NCI-H1694 treated with DMSO at 0.1 percent for 48 hours (cell line): ENCODE measurements at regions not wholly inside any gene's neighbourhood (a gene's known extent, or its start where the extent isn't known, plus 50 kb on each side); places are given as distances from the start of the nearest gene placed in this dataset.
"Not testable (repeated sequence)": the region's sequence is repeated elsewhere in the genome, so short reads cannot be mapped to it uniquely, and the experiment has no call there.

ENCODE experiments used
- DNase-seq: peaks from one replicate; lab custom pipeline; 2025; lab: John Stamatoyannopoulos, UW

DNA sequence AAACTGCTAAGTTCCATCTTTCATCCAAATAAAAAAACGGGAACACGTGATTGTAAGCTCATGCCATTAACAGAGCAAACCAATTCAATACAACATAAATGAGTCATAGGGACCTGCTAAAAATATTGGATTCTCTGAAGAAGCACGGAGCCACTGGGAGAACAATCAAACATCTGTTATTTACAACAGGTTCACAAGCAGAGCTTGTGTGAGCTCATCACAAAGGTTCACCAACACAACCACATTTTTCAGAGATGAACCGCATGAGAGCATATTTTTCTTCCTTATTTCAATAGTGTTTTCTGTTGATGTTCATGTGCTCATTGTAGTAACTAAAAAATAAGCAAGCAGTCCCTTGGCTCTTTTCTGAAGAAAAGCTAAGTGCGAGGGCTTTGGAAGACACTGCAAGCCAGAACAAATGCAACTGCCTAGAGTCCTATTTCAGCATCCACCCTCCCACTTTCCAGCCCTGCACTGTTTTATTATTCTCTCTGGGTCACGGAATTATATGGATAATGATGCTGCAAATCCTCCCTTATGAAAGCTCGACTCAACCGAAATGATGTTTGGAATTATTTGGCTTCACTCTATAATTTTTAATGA is 545.8 kb downstream of the LIG4 start:
- DNase-seq = peak; percentile 82

DNA sequence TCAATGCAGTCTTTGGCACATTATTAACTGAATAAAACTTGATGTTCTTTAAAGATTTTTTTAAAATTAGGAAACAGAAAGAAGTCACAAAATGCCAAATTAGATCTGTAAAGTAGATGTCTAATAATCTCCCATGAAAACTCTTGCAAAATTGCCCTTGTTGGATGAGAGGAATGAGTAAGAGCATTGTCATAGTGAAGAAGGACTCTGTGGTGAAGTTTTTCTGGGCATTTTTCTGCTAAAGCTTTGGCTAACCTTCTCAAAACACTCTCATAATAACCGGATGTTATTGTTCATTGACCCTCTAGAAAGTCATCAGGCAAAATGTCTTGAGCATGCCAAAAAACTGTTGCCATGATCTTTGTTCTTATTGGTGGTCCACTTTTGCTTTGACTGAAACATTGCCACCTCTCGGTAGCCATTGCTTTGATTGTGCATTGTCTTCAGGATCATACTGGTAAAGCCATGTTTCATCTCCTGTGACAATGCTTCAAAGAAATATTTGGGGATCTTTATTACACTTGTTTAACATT is 549.3 kb downstream of the LIG4 start:
- no peak for DNase-seq

DNA sequence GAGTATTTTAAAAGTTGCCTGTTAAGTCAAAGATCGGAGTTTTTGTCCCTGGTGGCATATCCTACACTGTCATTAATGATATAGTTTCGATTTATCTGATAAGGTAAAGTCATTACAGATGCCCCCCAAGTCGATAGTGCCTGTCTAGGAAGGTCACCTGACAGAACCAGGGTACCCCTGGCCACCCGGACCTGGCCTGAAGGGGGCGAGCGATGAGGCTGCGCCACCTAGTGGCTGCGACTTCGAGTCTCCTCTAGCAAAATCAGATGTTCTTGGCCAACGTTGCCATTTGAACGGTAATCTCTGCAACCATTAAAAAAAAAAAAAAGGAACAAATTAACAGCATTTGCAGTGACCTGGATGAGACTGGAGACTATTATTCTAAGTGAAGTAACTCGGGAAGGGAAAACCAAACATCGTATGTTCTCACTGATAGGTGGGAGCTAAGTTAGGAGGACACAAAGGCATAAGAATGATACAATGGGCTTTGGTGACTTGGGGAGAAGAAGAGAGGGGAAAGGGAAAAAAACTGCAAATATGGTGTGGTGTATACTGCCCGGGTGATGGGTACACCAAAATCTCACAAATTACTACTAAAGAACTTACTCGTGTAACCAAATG is 565.1 kb downstream of the LIG4 start:
- DNase-seq = no peak

DNA sequence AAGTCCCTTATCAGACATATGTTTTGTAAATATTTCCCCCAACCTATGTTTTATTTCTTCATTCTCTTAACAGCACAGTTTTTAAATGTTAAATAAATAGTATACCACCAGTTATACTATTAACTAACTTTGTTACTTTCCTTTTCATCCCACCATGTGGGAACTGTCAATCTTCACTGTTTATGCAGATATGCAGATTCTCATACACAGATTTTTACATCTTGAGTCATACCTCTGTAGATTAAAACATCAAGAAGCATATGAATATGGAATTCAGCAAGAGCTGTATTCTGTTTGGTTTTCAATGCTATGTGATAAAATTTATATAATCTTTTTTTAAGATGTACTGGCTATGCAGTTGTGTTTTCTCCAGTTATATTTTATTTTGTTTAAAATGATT is 566.3 kb downstream of the LIG4 start:
- no peak for DNase-seq

DNA sequence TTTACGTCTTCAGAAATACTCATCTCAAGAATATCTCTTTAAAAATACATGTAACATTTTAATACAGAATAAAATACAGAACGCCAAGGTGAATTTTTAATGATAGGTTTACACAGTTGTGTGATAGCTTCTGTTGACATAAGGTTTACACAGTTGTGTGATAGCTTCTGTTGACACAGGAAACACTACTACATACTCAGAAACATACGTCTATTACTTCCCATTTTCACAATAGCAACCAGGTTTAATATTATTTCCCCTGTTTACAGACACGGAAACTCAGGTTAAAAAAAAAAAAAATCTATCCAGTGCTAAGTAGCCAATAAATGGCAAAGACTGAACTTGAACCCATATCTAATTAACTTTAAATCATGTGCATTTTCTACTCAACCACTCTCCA is 571.2 kb downstream of the LIG4 start:
- DNase-seq = no peak

DNA sequence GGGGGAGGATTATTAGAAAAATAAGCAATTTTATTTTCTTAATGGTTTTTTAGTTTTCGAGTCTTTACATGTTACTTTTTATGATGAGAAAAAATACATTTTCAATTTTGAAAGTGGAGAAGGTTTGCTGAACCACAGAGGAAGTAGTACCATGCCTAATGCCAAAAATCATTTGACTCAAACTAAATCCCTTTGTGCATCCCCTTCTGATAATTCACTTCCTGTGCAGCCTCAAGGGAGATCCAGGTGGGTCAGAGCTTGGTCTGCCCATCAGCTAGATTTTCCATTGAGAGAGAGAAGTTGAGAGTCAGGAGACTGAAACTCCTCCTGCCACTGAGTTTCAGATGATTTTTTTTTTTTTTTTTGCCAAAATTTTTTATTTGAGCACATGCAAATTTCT is 571.7 kb downstream of the LIG4 start:
- no peak for DNase-seq

DNA sequence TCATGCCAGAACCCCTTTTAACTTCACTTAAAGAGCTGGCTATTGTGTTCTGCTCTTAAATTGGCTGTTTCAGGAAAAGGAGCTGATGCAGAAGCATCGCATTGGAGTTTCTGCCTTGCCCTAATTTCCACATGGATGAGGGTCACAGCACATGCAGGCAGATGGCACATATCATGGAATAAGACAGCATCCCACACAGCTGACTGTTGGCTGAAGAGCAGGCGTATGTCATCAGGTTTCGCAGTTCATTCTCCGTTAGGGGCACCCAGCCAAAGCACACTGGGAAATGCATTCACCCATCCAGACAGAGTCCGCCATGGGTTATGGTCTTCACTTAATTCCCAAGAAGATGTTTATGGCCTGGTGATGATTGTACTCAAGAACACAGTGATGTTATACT is 572.5 kb downstream of the LIG4 start:
- DNase-seq = peak; percentile 97

DNA sequence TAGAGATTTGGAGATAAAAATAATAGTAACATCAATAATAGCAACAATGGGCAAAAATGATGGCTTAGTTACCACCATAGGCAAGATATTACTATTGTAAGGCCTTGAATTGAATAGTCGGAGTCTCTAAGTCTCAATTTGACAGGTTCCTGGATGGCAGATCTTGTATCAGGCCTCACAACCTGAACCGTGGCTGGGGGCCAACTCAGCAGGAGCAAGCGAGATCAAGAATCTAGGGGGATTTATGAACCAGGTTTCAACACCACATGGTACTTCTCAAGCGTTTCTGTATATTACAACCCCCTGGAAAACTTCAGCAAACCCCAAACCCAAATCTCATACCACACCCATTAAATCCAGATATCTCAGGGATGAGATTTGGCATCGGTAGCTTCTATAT is 573.8 kb downstream of the LIG4 start:
- no peak for DNase-seq

DNA sequence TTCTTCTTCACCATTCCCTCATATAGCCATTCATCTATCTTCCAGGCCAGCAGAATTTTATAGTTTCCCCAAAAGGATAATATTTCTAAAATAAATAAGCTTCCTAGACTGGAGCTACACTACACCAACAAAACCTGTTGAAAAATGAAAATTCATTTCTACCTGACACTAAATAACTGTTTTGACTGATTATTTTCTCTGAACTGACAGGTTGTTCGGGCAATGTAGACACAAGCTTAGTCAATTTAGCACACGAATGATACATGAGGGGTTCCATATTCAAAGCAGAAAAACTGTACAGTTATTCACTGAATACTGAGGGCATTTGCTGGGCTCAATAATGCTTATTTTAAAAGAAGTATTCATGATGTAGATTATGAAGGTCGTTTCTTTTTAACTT is 589.7 kb downstream of the LIG4 start:
- no peak for DNase-seq

DNA sequence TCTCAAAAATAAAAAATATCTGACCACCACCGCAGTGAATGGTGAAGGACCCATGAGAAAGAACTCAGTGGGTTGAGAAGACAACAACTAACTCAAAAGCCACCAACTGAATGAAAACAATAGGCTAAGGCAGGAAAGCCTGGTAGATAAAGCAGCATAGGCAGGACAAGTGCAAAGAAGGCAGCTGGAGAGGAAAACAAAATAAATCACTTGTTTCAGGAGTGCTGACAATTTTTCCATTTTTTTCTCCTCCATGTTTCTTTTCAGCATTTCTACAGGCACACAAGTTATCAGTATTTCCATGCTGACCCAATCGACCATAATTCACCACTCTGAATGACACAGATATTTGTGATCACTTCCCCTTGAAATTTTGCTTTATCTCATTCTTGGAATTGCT is 597.8 kb downstream of the LIG4 start:
- DNase-seq = no peak

DNA sequence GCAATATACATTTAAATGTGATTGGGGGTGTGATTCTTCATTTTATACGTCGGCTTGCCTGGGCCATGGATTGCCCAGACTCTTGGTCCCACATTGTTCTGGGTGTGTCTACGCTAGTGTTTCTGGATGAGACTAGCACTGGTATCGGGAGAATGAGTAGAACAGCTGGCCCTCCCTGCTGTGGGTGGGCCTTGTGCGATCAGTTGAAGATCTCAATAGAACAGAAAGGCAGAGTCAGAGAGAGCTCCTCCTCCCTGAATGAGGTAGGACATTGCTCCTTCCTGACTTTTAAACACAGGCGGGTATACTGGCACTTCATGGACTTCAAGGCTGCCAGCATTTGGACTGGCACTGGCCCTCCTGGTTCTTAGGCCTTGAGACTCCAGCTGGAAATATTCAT is 603.0 kb downstream of the LIG4 start:
- no peak for DNase-seq

DNA sequence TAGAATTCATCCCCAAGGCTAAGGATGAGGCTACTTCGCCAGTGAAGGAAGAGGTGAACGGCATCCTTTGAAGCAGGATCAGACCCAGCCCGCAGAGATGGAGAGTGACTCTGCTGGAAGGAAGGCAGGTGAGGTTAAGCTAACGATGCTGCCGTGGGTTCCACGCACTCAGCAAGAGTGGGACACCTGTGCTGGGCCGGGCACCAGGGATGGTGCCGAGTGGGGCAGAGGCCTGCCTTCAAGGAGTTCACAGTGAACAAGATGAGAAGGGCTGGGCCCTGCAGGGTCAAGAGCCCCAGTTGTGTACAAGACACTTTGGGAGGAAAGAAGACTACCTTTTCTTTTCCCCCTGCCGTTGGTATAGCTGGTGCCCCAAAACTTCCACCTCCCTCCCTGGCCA is 606.6 kb downstream of the LIG4 start:
- DNase-seq = no peak

DNA sequence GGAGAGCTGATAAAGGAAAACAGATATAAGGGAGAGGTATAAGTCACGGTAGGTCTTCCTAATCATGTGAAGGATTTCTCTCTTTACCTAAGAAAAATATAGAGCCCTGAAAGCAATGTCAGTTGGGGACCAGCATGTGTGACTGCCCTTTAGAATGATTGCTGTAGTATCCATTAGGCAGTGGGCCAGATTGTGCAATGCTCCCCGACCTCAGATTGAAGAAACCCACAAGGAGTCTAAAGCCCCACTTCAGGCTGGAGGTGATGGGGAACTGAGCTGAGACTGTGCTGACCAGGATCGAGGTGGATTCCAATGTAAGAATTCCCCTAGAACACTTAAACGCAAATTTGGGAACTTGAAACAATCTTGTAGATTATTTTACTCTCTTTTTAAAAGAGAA is 614.4 kb downstream of the LIG4 start:
- DNase-seq = no peak

DNA sequence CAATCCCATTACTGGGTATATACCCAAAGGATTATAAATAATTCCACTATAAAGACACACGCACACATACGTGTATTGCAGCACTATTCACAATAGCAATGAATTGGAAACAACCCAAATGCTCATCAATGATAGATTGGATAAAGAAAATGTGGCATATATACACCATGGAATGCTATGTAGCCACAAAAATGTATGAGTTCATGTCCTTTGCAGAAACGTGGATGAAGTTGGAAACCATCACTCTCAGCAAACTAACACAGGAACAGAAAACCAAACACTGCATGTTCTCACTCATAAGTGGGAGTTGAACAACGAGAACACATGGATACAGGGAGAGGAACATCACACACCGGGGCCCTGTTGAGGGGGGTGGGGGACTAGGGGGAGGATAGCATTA is 619.0 kb downstream of the LIG4 start:
- DNase-seq = not testable (repeated sequence)

DNA sequence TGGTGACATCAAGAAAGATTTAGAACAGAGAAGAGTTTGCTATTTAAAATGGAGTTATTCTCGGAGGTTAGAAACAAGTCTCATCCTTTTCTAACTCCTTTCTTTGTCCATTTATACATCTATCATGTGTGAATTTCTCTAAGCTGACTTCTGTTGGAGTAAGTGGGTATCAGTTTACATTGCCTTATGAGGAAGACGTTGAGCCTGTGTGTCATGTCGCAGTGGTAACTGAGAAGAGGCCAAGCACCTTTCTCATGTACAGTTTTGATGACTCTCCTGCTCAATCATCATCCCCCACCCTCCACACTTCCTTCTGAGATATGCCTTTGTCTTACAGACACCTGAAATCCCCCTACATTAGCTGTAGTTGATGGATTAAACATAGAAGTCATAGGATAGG is 624.8 kb downstream of the LIG4 start:
- no peak for DNase-seq

DNA sequence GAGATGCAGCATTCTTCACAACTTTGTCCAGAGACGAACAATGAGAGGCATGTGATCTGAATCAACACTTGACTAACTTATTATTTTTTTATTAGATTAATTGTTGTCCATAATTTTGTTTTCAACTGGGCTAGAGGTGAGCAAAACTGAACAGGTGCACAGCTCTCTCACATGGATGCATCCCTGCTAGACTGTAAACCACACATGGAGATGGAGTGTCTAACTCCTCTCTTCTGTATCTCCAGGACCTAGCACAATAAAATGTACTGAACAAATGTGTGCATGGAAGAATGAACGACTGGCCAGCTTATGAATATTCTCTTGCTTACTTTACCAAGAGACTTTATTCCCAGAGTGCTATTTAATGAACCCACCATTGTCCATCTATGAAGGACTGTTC is 627.7 kb downstream of the LIG4 start:
- peak; percentile 10 for DNase-seq

DNA sequence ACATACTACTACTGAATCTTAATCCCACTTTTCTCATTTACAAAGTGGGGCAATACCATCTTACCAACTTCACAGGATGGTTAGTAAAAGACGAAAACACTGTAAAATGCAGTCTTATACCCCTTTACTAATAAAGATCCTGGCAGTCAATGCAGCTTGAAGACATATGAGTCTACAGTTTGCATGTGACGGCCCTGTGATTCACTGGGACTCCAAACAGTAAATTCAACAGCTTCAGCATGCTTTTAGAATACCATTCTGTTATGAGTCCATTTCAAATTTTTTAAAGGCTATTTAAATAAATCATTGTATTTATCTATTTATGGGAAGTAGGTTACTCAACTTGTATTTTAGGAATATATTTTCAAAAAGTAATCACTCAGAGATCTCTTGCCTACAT is 629.1 kb downstream of the LIG4 start:
- DNase-seq = peak; percentile 42

DNA sequence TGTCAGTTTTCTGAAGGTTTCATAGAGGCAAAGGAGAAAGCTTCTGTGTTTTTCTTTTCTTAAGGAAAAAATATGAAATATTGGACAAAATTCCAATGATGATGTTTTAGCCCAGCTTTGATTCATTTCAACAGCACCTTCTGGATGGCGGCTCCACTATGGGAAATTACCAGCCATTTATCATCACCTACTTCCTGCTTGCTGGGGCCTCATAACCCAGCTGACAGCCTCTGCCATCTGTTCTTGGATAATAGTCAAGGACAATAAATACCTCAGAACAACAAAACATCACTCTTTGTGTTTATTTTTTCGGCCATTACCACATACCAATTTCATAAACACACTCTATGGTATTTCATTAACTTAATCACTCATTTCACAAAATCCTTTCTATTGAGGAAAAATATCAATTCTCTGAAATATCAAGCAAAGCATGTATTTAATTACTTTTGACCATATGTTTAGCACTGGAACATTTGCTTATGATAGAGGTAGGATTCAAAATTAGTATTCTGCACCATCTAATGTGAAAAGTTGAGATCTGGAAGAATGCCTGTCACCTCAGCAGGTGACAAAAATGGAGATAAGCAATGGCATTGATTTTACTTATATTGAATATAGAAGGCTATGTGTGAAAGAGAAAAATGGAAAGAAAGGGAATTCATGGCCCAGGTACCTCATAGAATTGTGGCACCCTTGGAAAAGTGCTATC is 629.7 kb downstream of the LIG4 start:
- DNase-seq = peak; percentile 88

DNA sequence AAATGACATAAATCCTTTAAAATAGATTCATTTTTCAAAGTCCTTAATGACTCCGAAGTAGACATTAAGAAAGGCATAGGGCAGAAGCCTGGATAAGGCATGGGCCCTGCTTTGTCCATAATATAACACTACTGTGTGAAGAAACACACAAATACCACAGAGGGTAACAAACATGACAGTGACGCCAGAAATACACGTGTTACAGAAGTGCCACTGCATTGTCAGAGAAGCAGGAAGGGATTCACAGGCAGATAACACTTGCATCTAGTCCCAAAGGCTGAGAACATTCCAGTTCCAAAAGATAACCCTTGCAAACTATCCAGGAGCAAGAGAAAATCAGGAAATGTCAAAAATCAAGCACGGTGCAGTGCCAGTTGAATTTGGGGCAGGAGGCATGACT is 633.2 kb downstream of the LIG4 start:
- DNase-seq = no peak

DNA sequence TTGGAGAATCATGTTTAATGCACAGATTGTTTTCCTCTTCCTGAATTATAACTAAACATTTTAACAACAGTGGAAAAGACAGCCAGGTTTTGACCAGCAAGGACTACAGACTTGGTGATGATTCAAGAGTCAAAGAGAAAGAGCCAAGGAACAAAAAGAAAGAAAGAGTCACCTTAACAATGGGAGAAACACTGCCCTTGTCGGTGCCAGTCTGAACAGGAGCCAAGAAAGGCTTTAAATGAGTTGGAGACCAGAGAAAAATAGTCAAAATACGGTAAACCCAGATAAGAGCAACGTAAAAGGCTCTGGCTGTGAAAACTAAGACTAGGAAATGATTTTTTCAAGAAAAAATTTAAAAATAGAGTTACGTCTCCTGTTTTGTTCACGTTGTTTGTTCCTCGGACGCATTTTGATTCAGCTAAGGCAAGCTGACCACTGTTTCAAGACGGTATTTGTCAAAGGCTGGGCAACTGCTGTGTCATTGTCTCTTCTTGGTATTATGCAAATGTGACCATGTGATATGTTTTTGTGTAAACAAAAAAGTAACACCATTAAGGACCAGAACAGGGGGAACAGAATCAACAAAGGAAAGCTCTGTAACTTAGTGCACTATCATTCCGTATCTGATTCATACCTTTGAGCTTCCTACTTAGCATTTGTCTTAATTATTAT is 634.5 kb downstream of the LIG4 start:
- DNase-seq = no peak

DNA sequence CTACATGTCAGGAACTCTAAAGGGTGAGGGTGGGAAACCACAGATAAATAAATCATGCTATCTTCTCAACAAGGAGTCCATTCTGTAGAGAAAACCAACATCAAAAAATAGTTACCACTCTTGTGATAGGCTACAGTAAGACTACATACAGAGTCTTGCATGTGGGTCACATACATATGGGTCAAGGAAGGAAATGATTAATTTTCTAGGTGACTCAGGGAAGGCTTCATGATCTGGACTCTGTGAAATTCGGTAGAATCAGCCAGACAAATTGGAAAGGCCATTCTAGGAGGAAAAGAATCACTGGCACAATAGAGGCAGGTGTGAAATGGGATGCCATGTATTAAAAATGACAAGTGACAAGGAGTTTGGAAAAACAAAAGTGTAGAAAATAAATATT is 638.9 kb downstream of the LIG4 start:
- no peak for DNase-seq

DNA sequence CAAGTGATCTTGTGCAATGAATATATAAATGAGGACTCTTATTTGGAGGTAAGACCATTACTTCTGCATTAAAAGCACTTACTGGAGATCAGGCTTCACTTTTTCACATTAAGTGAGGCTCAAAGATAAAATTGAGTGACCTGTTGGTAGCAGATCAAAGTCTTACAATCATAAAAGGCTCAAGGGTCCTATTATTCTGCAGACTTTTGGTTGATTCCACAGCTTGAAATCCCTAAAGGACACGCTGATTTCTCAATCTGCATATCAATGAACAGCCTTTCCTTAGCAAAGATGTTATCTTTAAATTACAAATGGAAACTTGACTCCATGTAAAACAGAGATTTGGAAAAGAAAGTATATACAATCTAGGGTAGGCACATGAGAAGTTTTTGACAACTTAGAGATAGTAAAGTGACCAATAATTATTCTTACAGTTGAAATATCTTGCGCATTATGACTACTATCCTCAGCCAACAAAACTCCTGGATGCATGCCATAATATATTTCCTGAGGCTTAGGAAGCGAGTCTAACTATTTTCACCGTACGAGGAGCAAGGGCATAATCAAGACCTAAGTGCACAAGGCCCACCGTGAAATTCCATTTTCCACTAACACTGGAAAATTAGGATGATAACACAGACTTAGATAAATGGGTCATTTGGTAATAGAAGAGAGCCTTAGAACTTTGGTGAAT is 640.7 kb downstream of the LIG4 start:
- no peak for DNase-seq
